ENCODE measurements at regions not wholly inside any gene's neighbourhood (a gene's known extent, or its start where the extent isn't known, plus 50 kb on each side); places are given as distances from the start of the nearest gene placed in this dataset.

GRCh38 chr1:239606850-239607400, 220.6 kb downstream of the CHRM3 start:
- DNase-seq = no peak

- no peak for DNase-seq
These were observed 222.1 kb downstream of the CHRM3 start for GRCh38 chr1:239608469-239608868.

- DNase-seq = no peak
These were observed 226.0 kb downstream of the CHRM3 start for GRCh38 chr1:239612379-239612778.

DNA sequence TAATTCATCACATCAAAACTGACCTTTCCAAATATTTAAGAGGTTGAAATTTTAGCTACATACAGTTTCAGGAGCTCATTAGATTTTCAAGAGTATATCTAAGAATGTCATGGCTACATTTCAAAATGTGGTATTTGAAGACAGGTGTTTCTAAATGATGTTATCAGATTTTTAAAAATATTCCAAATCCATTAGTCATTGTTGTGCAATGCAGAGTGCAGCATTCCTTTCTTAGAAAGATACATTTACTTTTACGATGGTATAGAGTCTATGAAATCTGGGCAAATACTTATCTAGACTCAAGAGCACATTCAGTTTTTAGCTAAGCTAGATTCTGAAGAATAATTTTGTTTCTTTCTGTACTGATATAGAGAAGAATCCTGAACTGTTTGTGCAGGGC, 230.3 kb downstream of the CHRM3 start:
- DNase-seq = no peak

DNA sequence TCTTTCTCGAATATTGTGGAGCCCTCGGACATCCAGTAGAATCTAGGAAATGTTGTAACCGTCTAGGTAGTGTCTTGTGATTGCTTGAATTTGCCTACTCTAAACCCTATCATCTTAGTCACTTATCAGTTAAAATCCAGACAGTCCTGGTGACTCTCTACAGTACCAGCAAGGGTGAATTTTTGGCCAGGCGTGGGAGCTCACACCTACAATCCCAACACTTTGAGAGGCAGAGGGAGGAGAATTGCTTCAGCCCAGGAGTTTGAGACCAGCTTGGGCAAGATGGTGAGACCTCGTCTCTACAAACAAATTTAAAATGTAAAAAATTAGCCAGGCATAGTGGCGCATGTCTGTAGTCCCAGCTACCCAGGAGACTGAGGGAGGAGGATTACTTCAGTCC, 230.9 kb downstream of the CHRM3 start:
- DNase-seq = no peak

- no peak for DNase-seq
These were observed 231.4 kb downstream of the CHRM3 start for GRCh38 chr1:239617731-239618130.

DNA sequence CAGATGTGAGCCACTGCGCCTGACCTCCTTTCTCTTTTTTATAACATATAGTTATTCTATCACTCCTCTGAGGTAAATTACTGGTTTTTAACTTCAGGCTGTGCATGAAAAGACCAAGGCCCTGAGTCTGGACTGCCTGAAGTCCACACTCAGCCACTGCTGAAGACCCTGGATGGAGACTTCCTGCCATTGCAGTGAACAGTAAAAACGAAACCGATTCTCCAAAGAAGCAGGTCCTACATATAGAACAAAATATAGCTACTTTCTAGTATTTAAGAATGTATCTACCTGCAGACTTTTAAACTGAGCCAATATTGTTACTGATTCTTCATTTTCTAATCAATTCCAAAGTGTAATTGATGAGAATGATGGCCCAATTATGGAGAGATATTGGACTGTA, 232.8 kb downstream of the CHRM3 start:
- no peak for DNase-seq

- no peak for DNase-seq
These were observed 244.4 kb downstream of the CHRM3 start for GRCh38 chr1:239630767-239631166.

- no peak for DNase-seq
These were observed 247.1 kb downstream of the CHRM3 start for GRCh38 chr1:239633432-239633831.

DNA sequence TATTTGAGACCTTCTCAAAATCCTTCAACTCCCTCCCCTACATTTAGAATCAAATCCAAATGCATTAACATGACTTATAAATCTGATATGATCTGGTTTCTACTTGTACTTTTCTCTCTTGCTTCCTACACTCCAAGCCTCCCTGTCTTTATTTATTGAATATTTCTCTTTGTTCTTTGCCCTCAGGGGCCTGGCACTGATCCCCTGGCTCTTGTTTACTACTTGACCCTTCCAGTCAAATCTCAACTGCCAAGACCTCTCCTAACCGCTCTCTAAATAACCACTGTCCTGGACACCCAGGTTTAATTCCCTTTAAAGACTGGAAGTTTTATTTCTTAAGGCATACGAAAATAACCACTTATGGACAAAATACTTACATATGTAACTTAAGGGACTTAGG, 248.9 kb downstream of the CHRM3 start:
- DNase-seq = no peak

DNA sequence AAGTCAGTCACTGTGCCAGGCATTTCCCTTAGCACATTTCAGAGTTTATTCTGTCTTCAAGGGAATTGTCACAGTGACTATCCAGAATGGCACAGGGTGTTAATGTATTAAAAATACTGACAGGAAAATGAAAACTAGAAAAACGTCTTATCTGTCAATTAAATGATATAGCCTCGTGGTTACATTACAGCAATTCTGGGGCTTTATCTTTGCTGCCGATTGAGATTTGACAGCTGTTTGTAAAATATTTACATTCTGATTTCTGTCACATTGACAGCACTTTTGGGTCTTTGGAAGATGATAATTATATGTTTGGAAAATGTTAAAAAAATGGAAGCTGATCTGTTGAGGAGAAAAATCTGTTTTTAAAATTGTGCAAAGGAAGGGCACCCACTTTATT, 250.0 kb downstream of the CHRM3 start:
- DNase-seq = no peak

DNA sequence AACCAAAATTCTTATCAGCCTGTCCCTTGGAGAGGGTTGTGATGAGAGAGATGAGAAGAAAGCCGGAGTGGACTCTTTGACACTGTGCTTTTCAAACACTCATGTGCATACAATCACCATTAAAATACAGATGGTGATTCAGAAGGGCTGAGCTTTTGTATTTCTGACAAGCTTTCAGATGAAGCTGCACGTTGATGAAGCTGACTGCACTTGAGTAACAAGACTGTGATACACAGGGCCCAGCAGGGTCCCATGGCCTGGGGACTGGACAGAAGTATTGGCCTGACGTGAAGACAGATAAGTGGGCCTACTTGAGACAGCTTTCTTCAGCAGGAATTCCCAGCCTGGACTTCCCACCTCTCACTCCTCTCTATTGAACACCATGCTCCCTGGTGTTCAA, 258.2 kb downstream of the CHRM3 start:
- no peak for DNase-seq

DNA sequence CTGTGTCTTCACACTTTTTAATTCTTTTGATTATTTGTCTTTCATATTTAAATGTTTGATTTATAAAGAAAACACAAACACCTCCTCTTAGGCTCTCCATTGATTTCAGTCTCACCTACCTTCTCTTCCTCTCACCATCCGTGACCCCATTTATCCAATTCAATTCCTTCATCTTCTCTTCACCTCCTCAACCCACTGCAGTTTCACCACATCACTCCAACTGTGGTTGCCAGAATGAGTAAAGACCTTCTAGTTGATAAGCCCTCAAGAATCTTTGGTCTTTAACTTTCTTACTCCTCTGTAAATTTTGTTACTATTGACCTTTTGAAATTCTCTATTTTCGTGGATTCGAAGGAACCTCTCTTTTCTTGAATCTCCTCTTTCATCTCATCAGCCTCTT, 260.7 kb downstream of the CHRM3 start:
- DNase-seq = no peak

DNA sequence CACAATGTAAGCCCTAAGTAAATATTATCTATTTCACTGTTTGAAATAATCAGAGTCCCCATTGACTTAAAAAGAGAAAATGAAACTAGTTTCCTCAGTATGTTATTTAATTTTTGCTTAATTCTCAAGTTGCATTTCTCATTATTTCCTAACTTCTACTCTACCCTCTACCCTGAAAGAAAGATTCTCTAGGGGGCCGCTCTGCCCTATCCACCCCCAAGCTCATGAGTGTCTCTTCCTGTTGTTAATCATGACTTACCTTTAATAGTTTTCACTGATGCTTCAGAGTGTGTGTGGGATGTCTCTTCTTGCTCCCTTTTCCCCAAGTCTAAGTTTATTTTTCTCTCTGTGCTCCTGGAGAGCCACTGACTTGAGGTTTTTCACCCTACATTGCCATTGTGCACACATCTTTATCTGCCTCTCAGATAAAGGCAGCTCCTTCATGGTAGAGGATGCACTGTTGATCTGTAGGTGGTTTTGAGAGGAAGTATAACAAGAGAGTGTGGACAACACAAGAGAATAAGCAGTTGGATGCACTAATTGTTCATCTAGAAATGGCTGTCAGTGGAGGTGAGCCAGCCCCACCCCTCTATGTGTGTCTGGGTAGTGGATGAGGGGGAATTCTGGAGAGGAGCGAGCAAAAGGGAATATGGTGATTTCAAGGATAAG, 261.7 kb downstream of the CHRM3 start:
- no peak for DNase-seq

- no peak for DNase-seq
These were observed 268.7 kb downstream of the CHRM3 start for GRCh38 chr1:239655023-239655422.

- no peak for DNase-seq
These were observed 270.9 kb downstream of the CHRM3 start for GRCh38 chr1:239657291-239657690.

DNA sequence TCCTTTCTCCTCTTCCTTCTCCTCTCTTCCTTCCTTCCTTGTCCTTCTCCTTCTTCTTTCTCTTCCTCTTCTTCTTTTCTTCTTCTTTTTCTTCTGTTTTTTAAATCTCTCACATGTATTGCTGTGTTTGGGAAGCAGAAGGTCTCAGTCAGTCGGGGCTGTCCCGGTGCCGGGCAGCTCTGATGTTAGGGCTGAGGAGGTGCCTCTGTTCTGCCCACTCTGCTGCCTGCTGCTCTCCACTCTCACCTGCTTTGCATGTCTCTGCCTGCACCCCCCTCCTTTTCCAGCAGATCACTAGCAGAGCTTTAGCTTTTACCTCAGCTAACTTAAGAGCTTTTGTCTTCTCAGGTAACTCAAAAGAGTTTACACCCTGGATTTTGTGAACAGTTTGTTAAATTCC, 276.6 kb downstream of the CHRM3 start:
- DNase-seq = peak in 1 of 2 experiments; percentile 48

DNA sequence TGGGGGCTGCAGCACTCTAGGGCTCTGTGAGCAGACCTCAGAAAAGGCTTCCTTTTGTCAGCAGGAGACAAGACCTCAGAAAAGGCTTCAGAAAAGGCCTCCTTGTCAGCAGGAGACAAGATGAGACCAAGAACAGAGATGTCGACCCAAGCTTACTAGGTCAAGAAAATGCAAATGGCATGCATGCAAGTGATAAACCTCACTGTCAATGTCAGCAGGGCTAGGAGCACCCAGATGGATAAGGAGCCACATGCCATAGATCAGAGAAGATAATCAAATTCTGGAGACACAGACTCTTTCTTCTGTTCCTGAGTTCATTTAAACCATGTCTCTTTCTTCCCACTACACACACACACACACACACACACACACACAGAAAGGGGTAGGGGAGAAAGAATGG, 285.9 kb downstream of the CHRM3 start:
- DNase-seq = no peak

DNA sequence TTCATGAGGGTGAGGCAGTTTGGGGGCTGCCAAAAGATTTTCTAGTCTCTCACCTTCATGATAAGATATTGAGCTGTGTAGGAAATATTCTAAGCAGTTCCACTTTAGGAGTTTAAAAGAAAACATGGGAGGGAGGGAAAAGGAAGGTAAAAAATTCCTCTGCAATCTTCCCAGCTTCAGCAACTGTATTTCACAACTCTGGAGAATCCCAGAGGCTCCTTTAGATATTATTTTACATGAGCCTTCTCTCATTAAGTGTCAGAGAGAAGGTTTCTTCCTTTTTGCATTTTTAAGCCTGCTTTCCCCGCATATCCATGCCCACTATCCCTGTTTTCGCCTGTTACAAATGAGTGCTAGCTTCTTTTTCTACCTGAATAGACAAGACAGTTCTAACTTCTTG, 289.4 kb downstream of the CHRM3 start:
- no peak for DNase-seq

DNA sequence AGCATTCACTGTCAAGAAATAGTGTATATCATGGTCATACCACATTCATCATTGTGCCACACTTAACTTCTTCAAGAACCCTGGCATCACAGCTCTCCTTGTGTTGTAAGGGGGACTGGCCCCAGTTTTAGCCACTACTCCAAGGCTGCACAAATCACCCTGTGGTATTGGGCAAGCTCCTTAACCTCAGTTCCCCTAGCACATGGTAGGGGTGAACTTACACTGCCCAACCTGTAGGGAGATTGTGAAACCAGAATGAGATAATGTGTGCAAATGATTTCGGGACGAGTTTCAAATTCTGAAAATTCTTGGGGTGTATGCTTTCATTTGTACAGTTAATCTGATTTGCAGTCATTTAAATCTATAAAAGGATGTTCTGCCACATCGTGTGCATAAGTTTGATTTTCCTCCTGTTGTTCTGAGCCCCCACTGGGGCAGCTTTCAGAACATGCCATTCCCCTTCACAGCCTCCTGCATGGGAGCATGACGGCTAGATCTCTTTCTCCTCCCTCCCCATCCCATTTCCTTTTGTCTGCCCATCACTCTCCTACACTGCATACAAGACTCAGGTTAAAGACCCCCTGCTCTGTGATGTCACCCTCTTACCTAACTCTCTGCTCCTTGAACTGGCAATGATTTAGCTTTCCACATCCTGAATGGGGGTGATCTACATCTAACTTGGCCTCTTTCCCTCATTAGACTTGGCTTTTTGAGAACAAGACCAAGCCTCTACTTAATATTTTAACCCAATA, 290.3 kb downstream of the CHRM3 start:
- DNase-seq = no peak

DNA sequence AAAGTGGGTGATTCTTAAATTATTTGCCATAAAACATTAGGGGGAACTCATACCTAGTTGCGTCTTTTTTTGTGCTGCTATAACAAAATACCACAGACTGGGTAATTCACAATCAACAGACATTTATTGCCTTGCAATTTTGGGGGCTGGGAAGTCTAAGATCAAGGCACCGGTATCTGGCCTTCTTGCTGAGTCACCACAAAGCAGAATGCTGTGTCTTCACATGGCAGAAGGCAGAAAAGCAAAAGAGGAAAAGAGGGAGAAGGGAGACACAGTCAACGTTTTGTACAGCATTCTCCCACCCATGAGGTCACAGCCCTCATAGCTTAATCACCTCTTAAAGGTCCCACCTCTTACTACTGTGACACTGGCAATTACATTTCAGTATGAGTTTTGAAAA, 291.0 kb downstream of the CHRM3 start:
- DNase-seq = no peak

- no peak for DNase-seq
These were observed 291.8 kb downstream of the CHRM3 start for GRCh38 chr1:239678181-239678580.

GRCh38 chr1:239682046-239682445, 295.7 kb downstream of the CHRM3 start:
- DNase-seq = no peak

GRCh38 chr1:239682960-239683359, 296.6 kb downstream of the CHRM3 start:
- no peak for DNase-seq

DNA sequence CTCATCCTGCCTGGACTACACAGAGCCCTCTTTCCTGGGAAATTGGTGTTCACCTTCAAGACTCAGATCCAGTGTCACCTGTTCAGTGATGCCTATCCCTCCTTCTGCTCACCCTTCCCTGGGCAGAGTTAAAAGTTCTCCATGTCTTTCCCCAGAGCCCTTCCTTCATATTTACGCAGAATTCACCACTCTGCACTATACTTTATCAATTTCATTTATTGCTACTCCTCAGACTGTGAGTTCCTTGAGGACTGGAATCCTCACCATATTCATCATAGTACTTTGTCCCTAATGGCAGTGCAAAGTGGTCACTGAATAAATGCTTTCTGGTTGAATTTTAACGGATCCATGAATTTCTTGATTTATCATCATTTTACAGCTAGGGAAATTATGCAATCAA, 300.0 kb downstream of the CHRM3 start:
- no peak for DNase-seq
